Suprapubic skin (tissue), 4 donors: ENCODE measurements at regions not wholly inside any gene's neighbourhood (a gene's known extent, or its start where the extent isn't known, plus 50 kb on each side); places are given as distances from the start of the nearest gene placed in this dataset.

ENCODE experiments used
- CTCF ChIP-seq, 2 donors: fragments of 200-600 bp in 1 of 2; fragments of 450-650 bp in 1 of 2; sonication (generic) in 1 of 2; IDR thresholded peaks; one replicate each; pipeline ENCODE4 v1.5.1; 2016 to 2019; ENCODE audit warnings: antibody characterized with exemption in 2 of 2, mild to moderate bottlenecking in 1 of 2, moderate library complexity in 1 of 2
- EP300 ChIP-seq: sonication (generic); formaldehyde crosslinking; IDR thresholded peaks from one replicate; pipeline ENCODE4 v1.6.1; 2017; ENCODE audit warnings: antibody characterized with exemption
- POLR2A ChIP-seq, 2 donors: fragments of 450-650 bp; IDR thresholded peaks; one replicate each; pipeline ENCODE4 v1.6.1; 2017; ENCODE audit warnings: antibody characterized with exemption in 2 of 2, mild to moderate bottlenecking in 2 of 2, moderate library complexity in 2 of 2
- POLR2AphosphoS5 ChIP-seq, 3 donors: sonication (generic); formaldehyde crosslinking; IDR thresholded peaks; one replicate each; pipeline ENCODE4 v1.6.1; 2017; ENCODE audit warnings: antibody characterized with exemption in 3 of 3

DNA sequence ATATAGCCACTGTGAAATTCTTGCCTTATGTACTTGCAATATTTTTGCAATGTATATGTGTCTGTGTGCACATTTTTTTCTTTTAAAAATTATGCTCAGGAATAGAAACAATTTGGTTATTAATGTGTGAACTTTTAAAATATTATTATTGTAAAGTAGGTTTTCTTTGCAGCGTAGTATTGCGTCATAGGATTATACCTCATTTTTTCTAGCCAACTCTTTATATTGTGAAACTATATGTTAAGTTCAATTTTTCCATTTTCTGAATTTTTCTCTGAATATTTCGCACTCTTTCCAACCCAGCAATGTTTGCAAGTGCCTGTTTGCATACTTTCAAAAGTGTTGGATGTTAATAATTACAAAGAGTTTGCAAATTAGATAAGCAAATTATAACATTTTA, 471.6 kb upstream of the LMO3 start:
- TF ChIP-seq CTCF (IDR thresholded peaks at IDR 0.05), result no peak
- TF ChIP-seq EP300, result no peak
- no peak for TF ChIP-seq POLR2A (IDR thresholded peaks at IDR 0.05)
- TF ChIP-seq POLR2AphosphoS5 (IDR thresholded peaks at IDR 0.05), result no peak
